Muscle of back (tissue), 3 donors: ENCODE measurements at regions not wholly inside any gene's neighbourhood (a gene's known extent, or its start where the extent isn't known, plus 50 kb on each side); places are given as distances from the start of the nearest gene placed in this dataset.
A peak's percentile ranks its signal among the peaks of the same experiment; 100 is the strongest.

Source experiments
- DNase-seq, 3 donors: peaks; one replicate each; pipeline versions ENCODE4 v3.0.0 to v3.0.0-alpha.2; 2013

GRCh38 chr13:53201454-53202225, 173.0 kb downstream of the OLFM4 start:
- peak in 2 of 3 donors; percentile 16 to 33 for DNase-seq

- DNase-seq, result no peak
These were observed 176.0 kb downstream of the OLFM4 start for GRCh38 chr13:53204598-53204997.

GRCh38 chr13:53206455-53206854, 177.8 kb downstream of the OLFM4 start:
- DNase-seq, result no peak

- no peak for DNase-seq
These were observed 178.9 kb downstream of the OLFM4 start for GRCh38 chr13:53207556-53207955.

GRCh38 chr13:53214433-53214832, 185.8 kb downstream of the OLFM4 start:
- DNase-seq, result no peak

- DNase-seq, result no peak
These were observed 186.9 kb downstream of the OLFM4 start for GRCh38 chr13:53215563-53215962.

- no peak for DNase-seq
These were observed 188.2 kb downstream of the OLFM4 start for GRCh38 chr13:53216773-53217172.

- DNase-seq, result no peak
These were observed 188.6 kb downstream of the OLFM4 start for GRCh38 chr13:53217194-53217593.

- DNase-seq, result no peak
These were observed 191.4 kb downstream of the OLFM4 start for GRCh38 chr13:53220038-53220437.

- DNase-seq, result no peak
These were observed 209.1 kb downstream of the OLFM4 start for GRCh38 chr13:53237696-53238095.

- no peak for DNase-seq
These were observed 209.6 kb downstream of the OLFM4 start for GRCh38 chr13:53238261-53238660.

GRCh38 chr13:53240401-53241025, 211.9 kb downstream of the OLFM4 start:
- DNase-seq, result no peak

GRCh38 chr13:53241891-53242348, 213.3 kb downstream of the OLFM4 start:
- DNase-seq, result no peak

- DNase-seq, result no peak
These were observed 220.6 kb downstream of the OLFM4 start for GRCh38 chr13:53249236-53249635.

- peak; percentile 76 to 87 (median 83) for DNase-seq
These were observed 221.8 kb downstream of the OLFM4 start for GRCh38 chr13:53250272-53250875.

- DNase-seq, result no peak
These were observed 222.4 kb downstream of the OLFM4 start for GRCh38 chr13:53250977-53251376.

GRCh38 chr13:53254500-53254899, 225.9 kb downstream of the OLFM4 start:
- peak; percentile 8 to 36 (median 22) for DNase-seq

- no peak for DNase-seq
These were observed 227.2 kb downstream of the OLFM4 start for GRCh38 chr13:53255795-53256194.

- no peak for DNase-seq
These were observed 232.0 kb downstream of the OLFM4 start for GRCh38 chr13:53260594-53260993.

GRCh38 chr13:53264751-53265385, 236.3 kb downstream of the OLFM4 start:
- peak in 2 of 3 donors; percentile 10 to 17 for DNase-seq

- no peak for DNase-seq
These were observed 238.1 kb downstream of the OLFM4 start for GRCh38 chr13:53266757-53267156.

GRCh38 chr13:53269634-53270033, 241.0 kb downstream of the OLFM4 start:
- DNase-seq, result no peak
